ENCODE measurements at regions not wholly inside any gene's neighbourhood (a gene's known extent, or its start where the extent isn't known, plus 50 kb on each side); places are given as distances from the start of the nearest gene placed in this dataset.

DNA sequence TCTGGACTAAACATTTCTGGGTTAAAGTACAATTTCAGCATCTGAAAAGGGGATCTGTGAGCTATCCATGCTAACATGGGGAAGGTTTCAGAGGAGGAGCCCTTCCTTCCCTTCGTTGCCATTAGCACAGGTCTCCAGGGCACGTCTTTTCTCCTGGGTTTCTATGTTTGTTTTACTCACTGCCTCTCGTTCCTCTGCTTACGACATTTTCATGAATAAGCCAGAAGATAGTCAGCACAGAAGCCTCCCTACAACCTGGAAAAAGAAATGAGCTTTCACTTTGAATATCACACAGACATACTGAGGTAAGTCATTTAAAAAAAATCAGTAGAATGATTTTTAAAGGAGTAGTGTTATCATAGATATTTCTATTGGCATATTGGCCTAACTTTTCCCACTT is 117.2 kb upstream of the KCNMB2 start:
- Mint-ChIP-seq H3K4me3 (ENCODE audit: unreplicated experiment) (no peak overlapping the region), H3K27me3 (ENCODE audit: low read depth) (peaks cover 2% of the 10 kb centered on the region), H3K9me3 (ENCODE audit: low read depth) (no peaks in the 10 kb centered on the region), H3K27ac (ENCODE audit: unreplicated experiment) (no peak overlapping the region), H3K36me3 (ENCODE audit: low read depth) (no peaks in the 10 kb centered on the region), H3K4me1 (ENCODE audit: low read depth) (peaks cover 15% of the 10 kb centered on the region)
- TF ChIP-seq, protein P1, sequence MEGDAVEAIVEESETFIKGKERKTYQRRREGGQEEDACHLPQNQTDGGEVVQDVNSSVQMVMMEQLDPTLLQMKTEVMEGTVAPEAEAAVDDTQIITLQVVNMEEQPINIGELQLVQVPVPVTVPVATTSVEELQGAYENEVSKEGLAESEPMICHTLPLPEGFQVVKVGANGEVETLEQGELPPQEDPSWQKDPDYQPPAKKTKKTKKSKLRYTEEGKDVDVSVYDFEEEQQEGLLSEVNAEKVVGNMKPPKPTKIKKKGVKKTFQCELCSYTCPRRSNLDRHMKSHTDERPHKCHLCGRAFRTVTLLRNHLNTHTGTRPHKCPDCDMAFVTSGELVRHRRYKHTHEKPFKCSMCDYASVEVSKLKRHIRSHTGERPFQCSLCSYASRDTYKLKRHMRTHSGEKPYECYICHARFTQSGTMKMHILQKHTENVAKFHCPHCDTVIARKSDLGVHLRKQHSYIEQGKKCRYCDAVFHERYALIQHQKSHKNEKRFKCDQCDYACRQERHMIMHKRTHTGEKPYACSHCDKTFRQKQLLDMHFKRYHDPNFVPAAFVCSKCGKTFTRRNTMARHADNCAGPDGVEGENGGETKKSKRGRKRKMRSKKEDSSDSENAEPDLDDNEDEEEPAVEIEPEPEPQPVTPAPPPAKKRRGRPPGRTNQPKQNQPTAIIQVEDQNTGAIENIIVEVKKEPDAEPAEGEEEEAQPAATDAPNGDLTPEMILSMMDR (IDR thresholded peaks at IDR 0.05), result no peak
- DNase-seq (ENCODE audit: low spot score), result no peak

DNA sequence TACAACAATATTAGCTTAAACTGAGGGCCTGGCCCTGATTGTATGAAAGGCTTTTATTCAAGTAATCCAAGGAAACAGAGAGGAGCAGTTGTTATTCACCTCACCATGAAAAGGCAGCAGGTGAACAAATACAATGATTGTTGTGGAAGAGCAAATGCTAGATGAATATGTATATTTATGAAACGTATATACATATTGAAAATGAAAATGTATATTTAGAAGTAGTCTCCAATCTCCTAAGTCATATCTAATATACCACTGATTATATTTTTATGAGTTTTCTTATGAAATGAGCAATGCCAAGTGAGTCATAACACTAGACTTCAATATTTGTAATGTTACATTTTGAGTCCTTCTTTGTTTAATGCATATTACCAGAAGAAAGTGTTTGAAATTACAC is 116.2 kb upstream of the KCNMB2 start:
- peaks cover 15% of the 10 kb centered on the region for H3K4me1 Mint-ChIP-seq (ENCODE audit: low read depth)
- H3K4me3 Mint-ChIP-seq (ENCODE audit: unreplicated experiment), result no peak overlapping the region
- TF ChIP-seq, protein P1 (IDR thresholded peaks at IDR 0.05), result no peak
- H3K27ac Mint-ChIP-seq (ENCODE audit: unreplicated experiment), result no peak overlapping the region
- H3K27me3 Mint-ChIP-seq (ENCODE audit: low read depth), result peaks cover 2% of the 10 kb centered on the region
- no peak for DNase-seq (ENCODE audit: low spot score)
- no peaks in the 10 kb centered on the region for H3K9me3 Mint-ChIP-seq (ENCODE audit: low read depth)
- no peaks in the 10 kb centered on the region for H3K36me3 Mint-ChIP-seq (ENCODE audit: low read depth)

DNA sequence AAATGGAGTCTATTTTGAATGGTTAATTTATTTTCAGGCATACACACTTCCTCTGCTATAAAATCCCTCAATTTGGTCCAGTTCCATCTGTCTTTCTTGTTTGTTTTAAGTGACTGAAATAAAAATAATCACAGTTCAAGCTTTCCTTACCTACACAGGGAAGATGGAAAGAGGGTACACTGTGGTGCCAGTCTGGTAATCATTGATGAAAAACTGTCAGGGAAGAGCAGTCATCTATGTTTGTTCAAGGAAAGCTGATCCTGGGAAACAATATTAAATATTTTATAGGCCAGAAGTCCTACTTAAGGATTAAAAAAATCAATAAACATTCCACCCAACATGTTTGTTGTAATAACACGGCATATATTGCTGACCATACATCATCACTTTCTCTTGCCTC is 115.2 kb upstream of the KCNMB2 start:
- peaks cover 2% of the 10 kb centered on the region for H3K27me3 Mint-ChIP-seq (ENCODE audit: low read depth)
- TF ChIP-seq, protein P1 (IDR thresholded peaks at IDR 0.05), result no peak

DNA sequence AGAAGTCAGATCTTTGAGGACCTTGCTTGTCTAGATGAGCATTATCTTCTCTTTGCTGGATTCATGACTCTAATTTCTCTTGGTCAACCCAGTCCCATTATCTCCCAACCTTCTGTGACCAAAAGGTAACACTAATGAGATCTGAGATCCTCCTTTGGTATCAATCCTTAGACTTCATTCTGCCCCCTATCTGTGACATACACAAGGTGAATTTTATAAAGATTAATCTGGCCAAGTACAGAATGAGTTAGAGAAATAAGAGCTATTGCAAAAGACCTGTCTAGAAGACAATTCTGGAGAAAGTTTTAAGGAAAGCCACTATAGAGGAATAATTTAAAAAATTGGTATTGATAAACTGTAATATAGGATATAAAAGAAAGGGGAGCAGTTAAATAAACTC is 113.8 kb upstream of the KCNMB2 start:
- Mint-ChIP-seq H3K4me1 (ENCODE audit: low read depth) (peaks cover 14% of the 10 kb centered on the region), H3K36me3 (ENCODE audit: low read depth) (no peaks in the 10 kb centered on the region), H3K27me3 (ENCODE audit: low read depth) (peaks cover 2% of the 10 kb centered on the region), H3K27ac (ENCODE audit: unreplicated experiment) (no peak overlapping the region), H3K9me3 (ENCODE audit: low read depth) (no peaks in the 10 kb centered on the region), H3K4me3 (ENCODE audit: unreplicated experiment) (no peak overlapping the region)
- DNase-seq (ENCODE audit: low spot score), result no peak
- TF ChIP-seq, protein P1 (IDR thresholded peaks at IDR 0.05), result no peak

More for the DNA sequence above, 115.2 kb upstream of the KCNMB2 start:
- Mint-ChIP-seq H3K36me3 (ENCODE audit: low read depth) (no peaks in the 10 kb centered on the region), H3K4me1 (ENCODE audit: low read depth) (peaks cover 15% of the 10 kb centered on the region), H3K9me3 (ENCODE audit: low read depth) (no peaks in the 10 kb centered on the region), H3K4me3 (ENCODE audit: unreplicated experiment) (no peak overlapping the region), H3K27ac (ENCODE audit: unreplicated experiment) (no peak overlapping the region)
- DNase-seq (ENCODE audit: low spot score), result no peak

DNA sequence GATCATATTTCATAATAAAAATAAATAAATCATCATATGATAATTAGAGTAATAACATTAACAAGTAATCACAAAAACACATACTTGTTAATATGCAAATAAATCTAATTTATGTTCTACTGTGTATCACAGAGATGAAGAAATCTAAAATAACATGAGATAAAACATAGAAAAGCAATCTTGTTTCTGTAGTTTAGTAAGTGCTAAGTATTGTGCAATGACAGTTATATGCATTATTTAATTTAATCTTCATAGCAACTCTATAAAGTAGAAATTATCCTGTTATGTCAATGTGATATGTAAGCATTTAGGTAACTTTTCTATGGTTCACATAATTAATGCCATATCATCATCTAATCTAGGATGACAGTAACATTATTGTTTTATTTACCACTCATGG is 108.2 kb upstream of the KCNMB2 start:
- H3K27ac Mint-ChIP-seq (ENCODE audit: unreplicated experiment), result no peak overlapping the region
- TF ChIP-seq, protein P1 (IDR thresholded peaks at IDR 0.05), result no peak
- no peaks in the 10 kb centered on the region for H3K27me3 Mint-ChIP-seq (ENCODE audit: low read depth)
- H3K4me3 Mint-ChIP-seq (ENCODE audit: unreplicated experiment), result no peak overlapping the region
- no peaks in the 10 kb centered on the region for H3K9me3 Mint-ChIP-seq (ENCODE audit: low read depth)
- no peaks in the 10 kb centered on the region for H3K4me1 Mint-ChIP-seq (ENCODE audit: low read depth)
- DNase-seq (ENCODE audit: low spot score), result no peak
- H3K36me3 Mint-ChIP-seq (ENCODE audit: low read depth), result no peaks in the 10 kb centered on the region

Measured in chondrocyte (in vitro differentiated cells).